LNCAP (cell line): ENCODE measurements at regions not wholly inside any gene's neighbourhood (a gene's known extent, or its start where the extent isn't known, plus 50 kb on each side); places are given as distances from the start of the nearest gene placed in this dataset.

ENCODE experiments used
- CTCF ChIP-seq: fragments of 450-650 bp; IDR thresholded peaks from 2 replicates; pipeline ENCODE4 v1.5.1; 2017; ENCODE audit warnings: mild to moderate bottlenecking

GRCh38 chr6:170003451-170004160 is 252.2 kb downstream of the ERMARD start:
- no peak for TF ChIP-seq CTCF

GRCh38 chr6:170003027-170003426 is 251.6 kb downstream of the ERMARD start:
- TF ChIP-seq CTCF, result no peak; the same call in 1 of the 2 replicates

GRCh38 chr6:170000071-170000843 is 248.8 kb downstream of the ERMARD start:
- no peak for TF ChIP-seq CTCF

GRCh38 chr6:169999367-169999766 is 247.9 kb downstream of the ERMARD start:
- TF ChIP-seq CTCF, result no peak

GRCh38 chr6:169998457-169998856 is 247.0 kb downstream of the ERMARD start:
- no peak for TF ChIP-seq CTCF

GRCh38 chr6:169997930-169998218 is 246.5 kb downstream of the ERMARD start:
- no peak for TF ChIP-seq CTCF

- TF ChIP-seq CTCF, result no peak
Measured at GRCh38 chr6:169997187-169997929, 245.9 kb downstream of the ERMARD start.
